ENCODE measurements at regions not wholly inside any gene's neighbourhood (a gene's known extent, or its start where the extent isn't known, plus 50 kb on each side); places are given as distances from the start of the nearest gene placed in this dataset.

GRCh38 chr3:21345382-21345976 lies 405.5 kb downstream of the ZNF385D start:
- TF ChIP-seq POLR2A (IDR thresholded peaks at IDR 0.05) (no peak), CTCF (IDR thresholded peaks at IDR 0.05) (no peak)

Measured in testis (tissue), 2 donors.